ENCODE measurements at regions not wholly inside any gene's neighbourhood (a gene's known extent, or its start where the extent isn't known, plus 50 kb on each side); places are given as distances from the start of the nearest gene placed in this dataset.
"Not testable (repeated sequence)": the region's sequence is repeated elsewhere in the genome, so short reads cannot be mapped to it uniquely, and the experiment has no call there.

DNA sequence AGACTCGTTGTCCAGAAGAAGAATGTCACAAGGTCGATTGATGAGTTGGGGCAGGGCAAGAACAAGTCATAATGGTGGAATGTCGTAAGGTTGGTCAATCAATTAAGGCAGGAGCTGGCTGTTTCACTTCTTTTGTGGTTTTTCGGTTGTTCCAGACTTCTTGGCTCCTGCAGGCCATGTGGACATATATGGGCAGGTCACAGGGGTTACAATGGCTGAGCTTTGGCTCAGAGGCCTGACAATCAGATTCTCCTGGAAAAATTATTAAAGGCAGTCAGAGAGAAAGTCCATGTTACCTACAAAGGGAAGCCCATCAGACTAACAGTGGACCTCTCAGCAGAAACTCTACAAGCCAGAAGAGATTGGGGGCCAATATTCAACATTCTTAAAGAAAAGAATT lies 785.3 kb downstream of the METTL4 start:
- not testable (repeated sequence) for TF ChIP-seq EZH2 (IDR thresholded peaks at IDR 0.05; ENCODE audit: insufficient read depth, poor library complexity, severe bottlenecking); EZH2phosphoT487 (IDR thresholded peaks at IDR 0.05; ENCODE audit: insufficient read depth, low read depth)
